Peyer's patch (tissue), 4 donors: ENCODE measurements at regions not wholly inside any gene's neighbourhood (a gene's known extent, or its start where the extent isn't known, plus 50 kb on each side); places are given as distances from the start of the nearest gene placed in this dataset.

Source experiments
- CTCF ChIP-seq, 6 experiments: fragments of 450-650 bp in 4 of 6; fragments of 200-600 bp in 2 of 6; sonication (generic) in 1 of 6; IDR thresholded peaks; one replicate each; pipeline ENCODE4 v1.5.1; 2017 to 2019; ENCODE audit warnings: antibody characterized with exemption in 6 of 6, mild to moderate bottlenecking in 3 of 6, moderate library complexity in 1 of 6
- POLR2A ChIP-seq, 2 donors: fragments of 450-650 bp; IDR thresholded peaks; one replicate each; pipeline ENCODE4 v1.5.1; 2017; ENCODE audit warnings: antibody characterized with exemption in 2 of 2, mild to moderate bottlenecking in 2 of 2, moderate library complexity in 2 of 2

GRCh38 chr10:44628921-44629320, 244.0 kb upstream of the CXCL12 start:
- TF ChIP-seq CTCF (IDR thresholded peaks at IDR 0.05), result no peak
- TF ChIP-seq POLR2A (IDR thresholded peaks at IDR 0.05), result no peak
